GM12878 (cell line): ENCODE measurements at regions not wholly inside any gene's neighbourhood (a gene's known extent, or its start where the extent isn't known, plus 50 kb on each side); places are given as distances from the start of the nearest gene placed in this dataset.

Experiments
- ATAC-seq: fragments of 200-7000 bp; cut with Tn5 transposase; 3 replicates; pipeline ENCODE4 v1.9.1; 2020; ENCODE audit warnings: mild to moderate bottlenecking, moderate library complexity
- BruUV-seq: library from RNA; stranded (reverse); fragments of 400-500 nt; replicated peaks from 2 replicates; lab custom pipeline; 2021; lab: Mats Ljungman, UMichigan
- CTCF ChIA-PET: fragments of 300-600 bp; sonication (Branson Sonifier 250); formaldehyde crosslinking; extraction: SDS; loops from one replicate; lab custom pipeline; 2021; ENCODE audit warnings: inconsistent platforms; lab: Yijun Ruan, JAX
- POLR2A ChIA-PET: fragments of 350-600 bp; formaldehyde crosslinking; extraction: SDS; loops from one replicate; lab custom pipeline; 2021; ENCODE audit warnings: inconsistent platforms; lab: Charles Lee
- RAD21 ChIA-PET: fragments of 300-600 bp; sonication (Branson Sonifier 250); formaldehyde crosslinking; loops from one replicate; lab custom pipeline; 2023; ENCODE audit warnings: antibody characterized with exemption; ENCODE audit not compliant: unreplicated experiment; lab: Charles Lee
- SMC1A ChIA-PET: fragments of 300-600 bp; sonication (Branson Sonifier 250); formaldehyde crosslinking; loops from one replicate; lab custom pipeline; 2023; ENCODE audit not compliant: unreplicated experiment, uncharacterized antibody; lab: Charles Lee
- DNase-seq: peaks from one replicate; pipeline ENCODE4 v3.0.0-alpha.2; 2011; ENCODE audit warnings: low read depth, low spot score
- FAIRE-seq: peaks from 3 replicates; lab custom pipeline; 2011; peaks lifted over from hg19 to GRCh38; lab: Jason Lieb, UNC
- H2AFZ ChIP-seq: 2 replicates; pipeline ENCODE4 v1.6.0; 2011; ENCODE audit warnings: low read depth, low read length, control low read depth; ENCODE audit not compliant: control insufficient read depth
- H3K27ac ChIP-seq: 2 replicates; pipeline ENCODE4 v1.5.1; 2011; ENCODE audit warnings: control low read depth; ENCODE audit not compliant: control insufficient read depth, insufficient read depth
- H3K27me3 ChIP-seq, 2 experiments: replicated peaks in 1 of 2; 2 replicates each; pipeline versions ENCODE4 v1.6.0 to v1.6.1; 2011; ENCODE audit warnings: low read length in 1 of 2; ENCODE audit not compliant: control insufficient read depth in 2 of 2, insufficient read depth in 2 of 2
- H3K36me3 ChIP-seq, 2 experiments: 2 replicates each; pipeline ENCODE4 v1.5.1; 2011; ENCODE audit warnings: low read length in 1 of 2; ENCODE audit not compliant: control insufficient read depth in 2 of 2, insufficient read depth in 2 of 2
- H3K4me1 ChIP-seq: 2 replicates; pipeline ENCODE4 v1.6.1; 2011; ENCODE audit warnings: mild to moderate bottlenecking, low read length, moderate library complexity, mixed read lengths; ENCODE audit not compliant: control insufficient read depth, insufficient read depth
- H3K4me2 ChIP-seq: 2 replicates; pipeline ENCODE4 v1.6.0; 2011; ENCODE audit warnings: control low read depth; ENCODE audit not compliant: control insufficient read depth, insufficient read depth
- H3K4me3 ChIP-seq: fragments of 200-600 bp; sonication (generic); 2 replicates; pipeline ENCODE4 v1.5.1; 2016
- H3K79me2 ChIP-seq: 2 replicates; pipeline ENCODE4 v1.6.0; 2011; ENCODE audit warnings: low read length; ENCODE audit not compliant: control insufficient read depth, insufficient read depth
- H3K9ac ChIP-seq: 2 replicates; pipeline ENCODE4 v1.8.0; 2011; ENCODE audit warnings: low read length, control low read depth, mixed read lengths; ENCODE audit not compliant: control insufficient read depth, insufficient read depth
- H3K9me3 ChIP-seq: replicated peaks from 3 replicates; pipeline ENCODE4 v1.5.1; 2011; ENCODE audit warnings: mild to moderate bottlenecking, low read length; ENCODE audit not compliant: control insufficient read depth, insufficient read depth
- H4K20me1 ChIP-seq: 2 replicates; pipeline ENCODE4 v1.6.0; 2011; ENCODE audit not compliant: control insufficient read depth, insufficient read depth
- BMI1 ChIP-seq: fragments of 450-650 bp; IDR thresholded peaks from 2 replicates; pipeline ENCODE4 v1.6.1; 2016; ENCODE audit warnings: mild to moderate bottlenecking, moderate library complexity, borderline replicate concordance
- KAT2A ChIP-seq: conservative IDR thresholded peaks from 2 replicates; pipeline ENCODE4 v1.6.1; 2011; ENCODE audit warnings: low read depth, low read length; ENCODE audit not compliant: control insufficient read depth
- ZNF217 ChIP-seq: fragments of 450-650 bp; IDR thresholded peaks from 2 replicates; pipeline ENCODE4 v1.6.1; 2017; ENCODE audit warnings: antibody characterized with exemption, mild to moderate bottlenecking
- WGBS: methylation state at CpG from one replicate; pipeline ENCODE4 v1.1.6; 2016; ENCODE audit warnings: low lambda C conversion rate; ENCODE audit not compliant: insufficient replicate concordance, insufficient coverage; ENCODE audit errors: missing lambda C conversion rate; 5-methylcytosine and 5-hydroxymethylcytosine counted together
- in situ Hi-C: fragments of 300-500 bp; cut with MboI; formaldehyde crosslinking; loops from 9 replicates; pipeline ENCODE4 v1.14.3; 2018; ENCODE audit warnings: mixed read lengths
- intact Hi-C: fragments of 100-400 bp; cut with micrococcal nuclease; formaldehyde crosslinking; loops from one replicate; pipeline ENCODE4 v1.14.2; 2022; ENCODE audit not compliant: unreplicated experiment
- TF ChIP-seq, protein P1 (sequence below): IDR thresholded peaks from 2 replicates; pipeline ENCODE4 v1.6.1; 2012; ENCODE audit warnings: low read depth, low read length, improper control_type of control experiment
- TF ChIP-seq, protein P2 (sequence below): IDR thresholded peaks from 2 replicates; pipeline ENCODE4 v1.6.1; 2011; ENCODE audit warnings: mild to moderate bottlenecking, low read depth, low read length, moderate library complexity; ENCODE audit not compliant: insufficient replicate concordance
- TF ChIP-seq, protein P3 (sequence below): fragments of 450-650 bp; IDR thresholded peaks from 2 replicates; pipeline ENCODE4 v1.6.1; 2017; ENCODE audit warnings: mild to moderate bottlenecking, moderate library complexity

DNA sequence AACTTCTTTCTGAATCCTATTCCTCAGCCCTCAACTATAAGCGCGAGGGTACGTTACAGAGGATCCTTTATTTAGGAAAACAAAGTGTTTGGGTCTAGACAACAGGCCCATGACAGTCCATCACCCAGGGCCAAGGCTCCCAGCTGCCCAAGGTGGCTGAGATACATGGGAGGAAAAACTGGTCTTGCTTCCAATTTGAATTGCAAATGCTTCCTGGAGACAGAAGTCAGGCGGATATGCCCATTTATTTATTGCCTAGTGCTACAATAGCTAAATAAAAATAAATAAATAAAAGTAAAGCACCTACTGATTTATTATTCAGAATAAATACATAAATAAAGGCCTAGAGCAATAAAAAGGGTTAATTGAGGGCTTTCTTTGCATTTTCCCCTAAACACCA is 248.7 kb downstream of the DHX15 start:
- no peak for ATAC-seq
- CTCF ChIA-PET = no interaction called here
- Histone ChIP-seq H4K20me1 (no peaks in the 10 kb centered on the region), H3K4me3 (no peak overlapping the region), H3K9ac (no peak overlapping the region), H3K27ac (no peak overlapping the region), H3K79me2 (no peaks in the 10 kb centered on the region), H3K36me3 (no peaks in the 10 kb centered on the region), H3K27me3 (no peaks in the 10 kb centered on the region), H3K9me3 (no peaks in the 10 kb centered on the region), H3K4me2 (no peak overlapping the region), H3K4me1 (no peaks in the 10 kb centered on the region), H2AFZ (no peak overlapping the region)
- DNase-seq = no peak
- SMC1A ChIA-PET = no interaction called here
- TF ChIP-seq BMI1 = no peak
- TF ChIP-seq ZNF217 = no peak
- TF ChIP-seq, protein P1, sequence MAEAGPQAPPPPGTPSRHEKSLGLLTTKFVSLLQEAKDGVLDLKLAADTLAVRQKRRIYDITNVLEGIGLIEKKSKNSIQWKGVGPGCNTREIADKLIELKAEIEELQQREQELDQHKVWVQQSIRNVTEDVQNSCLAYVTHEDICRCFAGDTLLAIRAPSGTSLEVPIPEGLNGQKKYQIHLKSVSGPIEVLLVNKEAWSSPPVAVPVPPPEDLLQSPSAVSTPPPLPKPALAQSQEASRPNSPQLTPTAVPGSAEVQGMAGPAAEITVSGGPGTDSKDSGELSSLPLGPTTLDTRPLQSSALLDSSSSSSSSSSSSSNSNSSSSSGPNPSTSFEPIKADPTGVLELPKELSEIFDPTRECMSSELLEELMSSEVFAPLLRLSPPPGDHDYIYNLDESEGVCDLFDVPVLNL = no peak
- TF ChIP-seq, protein P2, sequence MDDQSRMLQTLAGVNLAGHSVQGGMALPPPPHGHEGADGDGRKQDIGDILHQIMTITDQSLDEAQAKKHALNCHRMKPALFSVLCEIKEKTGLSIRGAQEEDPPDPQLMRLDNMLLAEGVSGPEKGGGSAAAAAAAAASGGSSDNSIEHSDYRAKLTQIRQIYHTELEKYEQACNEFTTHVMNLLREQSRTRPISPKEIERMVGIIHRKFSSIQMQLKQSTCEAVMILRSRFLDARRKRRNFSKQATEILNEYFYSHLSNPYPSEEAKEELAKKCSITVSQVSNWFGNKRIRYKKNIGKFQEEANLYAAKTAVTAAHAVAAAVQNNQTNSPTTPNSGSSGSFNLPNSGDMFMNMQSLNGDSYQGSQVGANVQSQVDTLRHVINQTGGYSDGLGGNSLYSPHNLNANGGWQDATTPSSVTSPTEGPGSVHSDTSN = no peak
- TF ChIP-seq, protein P3, sequence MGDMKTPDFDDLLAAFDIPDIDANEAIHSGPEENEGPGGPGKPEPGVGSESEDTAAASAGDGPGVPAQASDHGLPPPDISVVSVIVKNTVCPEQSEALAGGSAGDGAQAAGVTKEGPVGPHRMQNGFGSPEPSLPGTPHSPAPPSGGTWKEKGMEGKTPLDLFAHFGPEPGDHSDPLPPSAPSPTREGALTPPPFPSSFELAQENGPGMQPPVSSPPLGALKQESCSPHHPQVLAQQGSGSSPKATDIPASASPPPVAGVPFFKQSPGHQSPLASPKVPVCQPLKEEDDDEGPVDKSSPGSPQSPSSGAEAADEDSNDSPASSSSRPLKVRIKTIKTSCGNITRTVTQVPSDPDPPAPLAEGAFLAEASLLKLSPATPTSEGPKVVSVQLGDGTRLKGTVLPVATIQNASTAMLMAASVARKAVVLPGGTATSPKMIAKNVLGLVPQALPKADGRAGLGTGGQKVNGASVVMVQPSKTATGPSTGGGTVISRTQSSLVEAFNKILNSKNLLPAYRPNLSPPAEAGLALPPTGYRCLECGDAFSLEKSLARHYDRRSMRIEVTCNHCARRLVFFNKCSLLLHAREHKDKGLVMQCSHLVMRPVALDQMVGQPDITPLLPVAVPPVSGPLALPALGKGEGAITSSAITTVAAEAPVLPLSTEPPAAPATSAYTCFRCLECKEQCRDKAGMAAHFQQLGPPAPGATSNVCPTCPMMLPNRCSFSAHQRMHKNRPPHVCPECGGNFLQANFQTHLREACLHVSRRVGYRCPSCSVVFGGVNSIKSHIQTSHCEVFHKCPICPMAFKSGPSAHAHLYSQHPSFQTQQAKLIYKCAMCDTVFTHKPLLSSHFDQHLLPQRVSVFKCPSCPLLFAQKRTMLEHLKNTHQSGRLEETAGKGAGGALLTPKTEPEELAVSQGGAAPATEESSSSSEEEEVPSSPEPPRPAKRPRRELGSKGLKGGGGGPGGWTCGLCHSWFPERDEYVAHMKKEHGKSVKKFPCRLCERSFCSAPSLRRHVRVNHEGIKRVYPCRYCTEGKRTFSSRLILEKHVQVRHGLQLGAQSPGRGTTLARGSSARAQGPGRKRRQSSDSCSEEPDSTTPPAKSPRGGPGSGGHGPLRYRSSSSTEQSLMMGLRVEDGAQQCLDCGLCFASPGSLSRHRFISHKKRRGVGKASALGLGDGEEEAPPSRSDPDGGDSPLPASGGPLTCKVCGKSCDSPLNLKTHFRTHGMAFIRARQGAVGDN = no peak
- no peak for TF ChIP-seq KAT2A
- RAD21 ChIA-PET = no interaction called here
- POLR2A ChIA-PET = no interaction called here
- WGBS = 45% methylated on average over 4 of the region's 4 CpGs
- FAIRE-seq = no peak
- no TSS peak for BruUV-seq
- intact Hi-C loops (no loop called here), in situ Hi-C loops (no loop called here)
